ENCODE measurements at regions not wholly inside any gene's neighbourhood (a gene's known extent, or its start where the extent isn't known, plus 50 kb on each side); places are given as distances from the start of the nearest gene placed in this dataset.

GRCh38 chr2:223701761-223702160, 99.6 kb upstream of the SCG2 start:
- DNase-seq (ENCODE audit: low spot score) = no peak

- DNase-seq (ENCODE audit: low spot score) = no peak
Observed at GRCh38 chr2:223700221-223700620, 98.1 kb upstream of the SCG2 start.

GRCh38 chr2:223697892-223698645, 95.9 kb upstream of the SCG2 start:
- peak; percentile 80 for DNase-seq (ENCODE audit: low spot score)

- peak; percentile 40 for DNase-seq (ENCODE audit: low spot score)
Observed at GRCh38 chr2:223697316-223697891, 95.2 kb upstream of the SCG2 start.

GRCh38 chr2:223696719-223697118, 94.6 kb upstream of the SCG2 start:
- DNase-seq (ENCODE audit: low spot score) = peak; percentile 86

- DNase-seq (ENCODE audit: low spot score) = peak; percentile 59
Observed at GRCh38 chr2:223692191-223692947, 90.2 kb upstream of the SCG2 start.

- no peak for DNase-seq (ENCODE audit: low spot score)
Observed at GRCh38 chr2:223688094-223688835, 86.1 kb upstream of the SCG2 start.

GRCh38 chr2:223681125-223681524, 79.0 kb upstream of the SCG2 start:
- no peak for DNase-seq (ENCODE audit: low spot score)

- DNase-seq (ENCODE audit: low spot score) = peak; percentile 39
Observed at GRCh38 chr2:223674998-223675609, 72.9 kb upstream of the SCG2 start.

GRCh38 chr2:223669453-223670225, 67.5 kb upstream of the SCG2 start:
- DNase-seq (ENCODE audit: low spot score) = peak; percentile 48

GRCh38 chr2:223668302-223668998, 66.3 kb upstream of the SCG2 start:
- peak; percentile 15 for DNase-seq (ENCODE audit: low spot score)

GRCh38 chr2:223654384-223654915, 52.3 kb upstream of the SCG2 start:
- peak; percentile 69 for DNase-seq (ENCODE audit: low spot score)

- DNase-seq (ENCODE audit: low spot score) = no peak
Observed at GRCh38 chr2:223652902-223653301, 50.7 kb upstream of the SCG2 start.

GRCh38 chr2:223652122-223652521, 50.0 kb upstream of the SCG2 start:
- DNase-seq (ENCODE audit: low spot score) = no peak

Data from kidney tubule cell (primary cell).